ENCODE measurements at regions not wholly inside any gene's neighbourhood (a gene's known extent, or its start where the extent isn't known, plus 50 kb on each side); places are given as distances from the start of the nearest gene placed in this dataset.

DNA sequence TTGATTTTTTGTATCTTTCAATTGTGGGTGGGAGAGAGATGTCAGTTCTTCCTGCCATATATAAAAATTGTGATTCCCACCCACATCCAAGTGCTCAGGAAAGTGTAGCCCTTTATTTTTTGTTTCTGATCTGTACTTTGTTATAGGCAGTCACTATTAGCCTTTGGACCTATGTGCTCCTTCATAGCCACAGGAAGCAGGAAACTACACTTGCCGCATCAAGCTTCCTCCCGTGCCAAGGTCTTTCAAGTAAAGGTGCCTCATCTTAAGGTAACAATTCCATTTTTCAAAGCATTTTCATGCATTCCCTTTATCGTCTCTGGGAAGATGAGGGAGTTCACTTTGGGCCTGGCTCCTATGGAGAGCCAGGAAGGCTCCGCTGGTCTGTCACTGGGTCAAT lies 339.0 kb downstream of the DIRAS2 start:
- TF ChIP-seq ZNF157 (tag by site-specific recombination; IDR thresholded peaks at IDR 0.05) (no peak), ZNF843 (tag by site-specific recombination; IDR thresholded peaks at IDR 0.05) (no peak)
- TF ChIP-seq, protein P1, sequence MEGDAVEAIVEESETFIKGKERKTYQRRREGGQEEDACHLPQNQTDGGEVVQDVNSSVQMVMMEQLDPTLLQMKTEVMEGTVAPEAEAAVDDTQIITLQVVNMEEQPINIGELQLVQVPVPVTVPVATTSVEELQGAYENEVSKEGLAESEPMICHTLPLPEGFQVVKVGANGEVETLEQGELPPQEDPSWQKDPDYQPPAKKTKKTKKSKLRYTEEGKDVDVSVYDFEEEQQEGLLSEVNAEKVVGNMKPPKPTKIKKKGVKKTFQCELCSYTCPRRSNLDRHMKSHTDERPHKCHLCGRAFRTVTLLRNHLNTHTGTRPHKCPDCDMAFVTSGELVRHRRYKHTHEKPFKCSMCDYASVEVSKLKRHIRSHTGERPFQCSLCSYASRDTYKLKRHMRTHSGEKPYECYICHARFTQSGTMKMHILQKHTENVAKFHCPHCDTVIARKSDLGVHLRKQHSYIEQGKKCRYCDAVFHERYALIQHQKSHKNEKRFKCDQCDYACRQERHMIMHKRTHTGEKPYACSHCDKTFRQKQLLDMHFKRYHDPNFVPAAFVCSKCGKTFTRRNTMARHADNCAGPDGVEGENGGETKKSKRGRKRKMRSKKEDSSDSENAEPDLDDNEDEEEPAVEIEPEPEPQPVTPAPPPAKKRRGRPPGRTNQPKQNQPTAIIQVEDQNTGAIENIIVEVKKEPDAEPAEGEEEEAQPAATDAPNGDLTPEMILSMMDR (tag by site-specific recombination; IDR thresholded peaks at IDR 0.05) = no peak
